HG03175 (cell line): ENCODE measurements at regions not wholly inside any gene's neighbourhood (a gene's known extent, or its start where the extent isn't known, plus 50 kb on each side); places are given as distances from the start of the nearest gene placed in this dataset.
"Not testable (repeated sequence)": the region's sequence is repeated elsewhere in the genome, so short reads cannot be mapped to it uniquely, and the experiment has no call there.

Source experiments
- ATAC-seq: cut with Tn5 transposase; IDR thresholded peaks from one replicate; pipeline ENCODE4 v1.9.1; 2021; ENCODE audit warnings: mild to moderate bottlenecking, moderate library complexity; ENCODE audit not compliant: unreplicated experiment

- ATAC-seq = not testable (repeated sequence)
Observed at GRCh38 chr10:65053397-65053796, 1532.2 kb downstream of the REEP3 start.

- ATAC-seq = not testable (repeated sequence)
Observed at GRCh38 chr10:65053831-65054351, 1532.7 kb downstream of the REEP3 start.

- ATAC-seq = not testable (repeated sequence)
Observed at GRCh38 chr10:65054701-65055100, 1533.5 kb downstream of the REEP3 start.

GRCh38 chr10:65065278-65065677, 1544.1 kb downstream of the REEP3 start:
- no peak for ATAC-seq

- no peak for ATAC-seq
Observed at GRCh38 chr10:65083222-65083621, 1562.0 kb downstream of the REEP3 start.

GRCh38 chr10:65090991-65091390, 1569.8 kb downstream of the REEP3 start:
- no peak for ATAC-seq

- no peak for ATAC-seq
Observed at GRCh38 chr10:65100146-65100545, 1578.9 kb downstream of the REEP3 start.

GRCh38 chr10:65100881-65101280, 1579.7 kb downstream of the REEP3 start:
- ATAC-seq = not testable (repeated sequence)

- ATAC-seq = no peak
Observed at GRCh38 chr10:65110009-65110408, 1588.8 kb downstream of the REEP3 start.

GRCh38 chr10:65111059-65111458, 1589.9 kb downstream of the REEP3 start:
- ATAC-seq = not testable (repeated sequence)

- no peak for ATAC-seq
Observed at GRCh38 chr10:65112573-65112972, 1591.4 kb downstream of the REEP3 start.

GRCh38 chr10:65123120-65123519, 1601.9 kb downstream of the REEP3 start:
- no peak for ATAC-seq

- no peak for ATAC-seq
Observed at GRCh38 chr10:65125212-65125611, 1604.0 kb downstream of the REEP3 start.

GRCh38 chr10:65126288-65126687, 1605.1 kb downstream of the REEP3 start:
- no peak for ATAC-seq

- no peak for ATAC-seq
Observed at GRCh38 chr10:65128277-65128676, 1607.1 kb downstream of the REEP3 start.

GRCh38 chr10:65130162-65130758, 1609.1 kb downstream of the REEP3 start:
- ATAC-seq = no peak

GRCh38 chr10:65133652-65134051, 1612.5 kb downstream of the REEP3 start:
- ATAC-seq = no peak

- ATAC-seq = no peak
Observed at GRCh38 chr10:65135508-65135907, 1614.3 kb downstream of the REEP3 start.

- no peak for ATAC-seq
Observed at GRCh38 chr10:65142641-65143435, 1621.6 kb downstream of the REEP3 start.

GRCh38 chr10:65143723-65144122, 1622.5 kb downstream of the REEP3 start:
- no peak for ATAC-seq

GRCh38 chr10:65149878-65150277, 1628.7 kb downstream of the REEP3 start:
- ATAC-seq = no peak

GRCh38 chr10:65166272-65166671, 1645.1 kb downstream of the REEP3 start:
- ATAC-seq = no peak
